BJ (cell line): ENCODE measurements at regions not wholly inside any gene's neighbourhood (a gene's known extent, or its start where the extent isn't known, plus 50 kb on each side); places are given as distances from the start of the nearest gene placed in this dataset.
"Not testable (repeated sequence)": the region's sequence is repeated elsewhere in the genome, so short reads cannot be mapped to it uniquely, and the experiment has no call there.

Source experiments
- CTCF ChIA-PET: fragments of 350-600 bp; formaldehyde crosslinking; extraction: SDS; loops from one replicate; lab custom pipeline; 2021; ENCODE audit warnings: antibody characterized with exemption, inconsistent platforms; lab: Yijun Ruan, JAX
- POLR2A ChIA-PET: fragments of 300-600 bp; sonication (Branson Sonifier 250); formaldehyde crosslinking; extraction: SDS; loops from one replicate; lab custom pipeline; 2021; ENCODE audit warnings: antibody characterized with exemption; lab: Charles Lee
- DNase-seq: peaks from one replicate; pipeline ENCODE4 v3.0.0-alpha.2; 2011; ENCODE audit warnings: low read depth
- H3K27me3 ChIP-seq: 2 replicates; pipeline ENCODE4 v1.6.0; 2011; ENCODE audit warnings: low read length; ENCODE audit not compliant: control insufficient read depth, insufficient read depth
- H3K36me3 ChIP-seq: 2 replicates; pipeline ENCODE4 v1.5.1; 2011; ENCODE audit warnings: low read length; ENCODE audit not compliant: control insufficient read depth, insufficient read depth
- H3K4me3 ChIP-seq: 2 replicates; pipeline ENCODE4 v1.5.1; 2011; ENCODE audit warnings: low read depth, mild to moderate bottlenecking, control low read depth, low read length
- TF ChIP-seq, protein P1 (sequence below): IDR thresholded peaks from 2 replicates; pipeline ENCODE4 v1.5.1; 2011; ENCODE audit warnings: low read depth, mild to moderate bottlenecking, control low read depth, inconsistent platforms, low read length, moderate library complexity; ENCODE audit not compliant: insufficient read depth

DNA sequence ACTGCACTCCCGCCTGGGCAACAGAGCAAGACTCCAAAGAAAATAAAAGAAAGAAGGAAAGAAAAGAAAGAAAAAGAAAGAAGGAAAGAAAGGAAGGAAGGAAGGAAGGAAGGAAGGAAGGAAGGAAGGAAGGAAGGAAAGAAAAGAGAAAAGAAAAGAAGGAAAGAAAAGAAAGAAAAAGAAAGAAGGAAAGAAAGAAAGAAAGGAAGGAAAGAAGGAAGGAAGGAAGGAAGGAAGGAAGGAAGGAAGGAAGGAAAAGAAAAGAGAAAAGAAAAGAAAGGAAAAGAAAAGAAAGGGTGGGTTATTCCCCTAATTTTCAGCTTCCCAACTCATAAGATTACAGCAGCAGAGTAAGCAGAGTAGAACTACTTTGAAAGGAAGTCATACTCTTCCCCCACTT lies 64.4 kb downstream of the TMEM200C start:
- DNase-seq, H3K36me3 ChIP-seq, H3K27me3 ChIP-seq, H3K4me3 ChIP-seq, POLR2A ChIA-PET, CTCF ChIA-PET: not testable (repeated sequence)

DNA sequence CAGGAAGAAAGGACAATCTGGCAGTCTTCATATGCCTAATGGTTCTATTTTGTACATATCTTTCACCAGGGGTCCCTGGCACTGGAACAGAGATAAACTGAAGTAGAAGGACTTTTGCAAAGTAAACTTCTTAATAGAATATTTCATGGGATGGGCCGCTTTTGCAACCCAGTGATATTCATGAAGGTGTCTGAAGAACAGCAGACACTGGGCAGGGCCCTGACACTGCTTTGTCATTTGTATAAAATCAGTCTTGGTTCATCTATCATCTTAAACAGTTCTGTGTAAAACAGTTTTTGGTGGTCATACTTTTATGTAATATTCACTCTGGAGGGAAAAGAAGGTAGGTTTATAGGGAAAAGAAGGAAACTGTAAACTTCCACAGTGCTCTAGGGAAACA lies 66.4 kb downstream of the TMEM200C start:
- ChIA-PET CTCF (no interaction called here), POLR2A (no interaction called here)
- Histone ChIP-seq H3K27me3 (no peaks in the 10 kb centered on the region), H3K4me3 (no peak overlapping the region), H3K36me3 (no peaks in the 10 kb centered on the region)
- no peak for DNase-seq
- TF ChIP-seq, protein P1, sequence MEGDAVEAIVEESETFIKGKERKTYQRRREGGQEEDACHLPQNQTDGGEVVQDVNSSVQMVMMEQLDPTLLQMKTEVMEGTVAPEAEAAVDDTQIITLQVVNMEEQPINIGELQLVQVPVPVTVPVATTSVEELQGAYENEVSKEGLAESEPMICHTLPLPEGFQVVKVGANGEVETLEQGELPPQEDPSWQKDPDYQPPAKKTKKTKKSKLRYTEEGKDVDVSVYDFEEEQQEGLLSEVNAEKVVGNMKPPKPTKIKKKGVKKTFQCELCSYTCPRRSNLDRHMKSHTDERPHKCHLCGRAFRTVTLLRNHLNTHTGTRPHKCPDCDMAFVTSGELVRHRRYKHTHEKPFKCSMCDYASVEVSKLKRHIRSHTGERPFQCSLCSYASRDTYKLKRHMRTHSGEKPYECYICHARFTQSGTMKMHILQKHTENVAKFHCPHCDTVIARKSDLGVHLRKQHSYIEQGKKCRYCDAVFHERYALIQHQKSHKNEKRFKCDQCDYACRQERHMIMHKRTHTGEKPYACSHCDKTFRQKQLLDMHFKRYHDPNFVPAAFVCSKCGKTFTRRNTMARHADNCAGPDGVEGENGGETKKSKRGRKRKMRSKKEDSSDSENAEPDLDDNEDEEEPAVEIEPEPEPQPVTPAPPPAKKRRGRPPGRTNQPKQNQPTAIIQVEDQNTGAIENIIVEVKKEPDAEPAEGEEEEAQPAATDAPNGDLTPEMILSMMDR, result no peak

DNA sequence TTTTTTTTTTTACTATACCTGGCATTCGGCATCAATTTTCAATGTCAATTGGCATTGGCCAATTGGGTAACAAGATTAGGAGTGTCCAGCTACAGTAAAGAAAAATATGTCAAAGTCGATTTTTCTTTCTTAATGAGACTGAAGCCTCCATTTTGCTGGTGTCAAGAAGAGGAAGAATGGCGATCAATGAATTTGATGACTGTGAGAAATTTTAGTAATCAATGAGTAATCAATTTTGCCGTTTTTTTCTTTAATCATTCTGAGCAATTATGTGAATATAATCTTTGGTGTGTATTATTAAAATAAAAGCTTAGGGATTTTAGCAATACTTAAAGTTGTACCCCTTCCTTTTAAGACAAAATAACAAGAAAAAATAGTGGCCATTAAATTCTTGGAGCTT lies 69.7 kb downstream of the TMEM200C start:
- CTCF ChIA-PET, result no interaction called here
- no peak for DNase-seq
- Histone ChIP-seq H3K27me3 (no peaks in the 10 kb centered on the region), H3K36me3 (no peaks in the 10 kb centered on the region), H3K4me3 (no peak overlapping the region)
- TF ChIP-seq, protein P1, result no peak
- POLR2A ChIA-PET, result no interaction called here

DNA sequence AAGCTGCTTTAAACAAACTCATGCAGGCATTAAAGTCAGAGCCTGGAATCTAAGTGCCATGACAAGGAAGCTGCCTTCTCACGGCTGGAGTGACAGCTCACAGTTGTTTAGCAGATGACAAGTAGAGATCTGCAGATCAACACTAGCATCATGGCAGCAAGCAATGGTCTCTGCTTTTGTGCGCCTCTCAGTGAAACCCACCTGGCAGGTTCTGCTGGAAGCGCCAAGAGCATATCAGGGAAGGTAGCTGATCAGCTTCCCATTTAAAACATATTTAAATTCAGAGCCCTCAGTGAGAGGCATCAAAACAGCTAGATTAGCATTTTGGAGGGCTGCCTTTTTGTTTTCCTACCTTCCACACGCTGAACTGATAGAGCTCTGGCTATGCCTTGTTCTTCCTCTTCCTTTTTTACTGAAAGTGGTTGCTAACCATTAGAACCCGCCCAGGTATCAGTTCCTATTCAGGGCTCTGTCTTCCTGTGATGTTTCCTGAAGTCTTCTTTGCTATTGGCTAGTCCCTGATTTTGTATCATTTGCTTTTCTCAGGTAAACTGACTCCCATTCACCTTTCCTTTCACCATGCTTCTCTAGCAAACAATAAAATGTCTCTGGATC lies 70.8 kb downstream of the TMEM200C start:
- DNase-seq, result no peak
- Histone ChIP-seq H3K36me3 (no peaks in the 10 kb centered on the region), H3K27me3 (no peaks in the 10 kb centered on the region), H3K4me3 (no peak overlapping the region)
- ChIA-PET POLR2A (no interaction called here), CTCF (no interaction called here)
- TF ChIP-seq, protein P1, result no peak

DNA sequence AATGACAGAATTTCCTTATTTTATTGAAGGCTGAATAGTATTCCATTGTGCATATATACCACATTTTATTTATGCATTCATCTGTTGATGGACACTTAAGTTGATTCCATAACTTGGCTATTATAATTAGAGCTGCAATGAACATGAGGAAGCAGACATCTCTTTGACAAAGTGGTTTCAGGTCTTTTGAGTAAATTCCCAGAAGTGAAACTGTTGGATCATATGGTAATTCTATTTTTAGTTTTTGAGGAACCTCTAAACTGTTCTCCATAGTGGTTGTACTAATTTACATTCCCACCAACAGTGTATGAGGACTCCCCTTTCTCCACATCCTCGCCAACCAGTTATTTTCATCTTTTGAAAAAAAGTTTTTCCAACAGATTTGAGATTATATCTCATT lies 77.5 kb downstream of the TMEM200C start:
- CTCF ChIA-PET, result no interaction called here

More for the DNA sequence above, 77.5 kb downstream of the TMEM200C start:
- TF ChIP-seq, protein P1, result no peak
- Histone ChIP-seq H3K27me3 (no peaks in the 10 kb centered on the region), H3K4me3 (no peak overlapping the region), H3K36me3 (no peaks in the 10 kb centered on the region)
- no peak for DNase-seq
- POLR2A ChIA-PET, result no interaction called here
